ENCODE measurements at regions not wholly inside any gene's neighbourhood (a gene's known extent, or its start where the extent isn't known, plus 50 kb on each side); places are given as distances from the start of the nearest gene placed in this dataset.

- H2AFZ ChIP-seq (ENCODE audit: low read length): no peak overlapping the region
- H4K20me1 ChIP-seq (ENCODE audit: control insufficient read depth, extremely low read depth, insufficient read depth, low read length): no peaks in the 10 kb centered on the region
- no peaks in the 10 kb centered on the region for H3K4me1 ChIP-seq (ENCODE audit: control insufficient read depth, extremely low read depth, insufficient read depth, low read length)
- no peaks in the 10 kb centered on the region for H3K27me3 ChIP-seq (ENCODE audit: control insufficient read depth, insufficient read depth, low read length)
- H3K36me3 ChIP-seq (ENCODE audit: control insufficient read depth, insufficient read depth, low read length): no peaks in the 10 kb centered on the region
- H3K9ac ChIP-seq (ENCODE audit: insufficient read depth, low read length): no peak overlapping the region
- H3K27ac ChIP-seq (ENCODE audit: insufficient read depth, low read length): no peak overlapping the region
- DNase-seq (ENCODE audit: low read depth in 2 of 2): no peak
- H3K79me2 ChIP-seq (ENCODE audit: control insufficient read depth, insufficient read depth, low read length): no peaks in the 10 kb centered on the region
- TF ChIP-seq EZH2 (IDR thresholded peaks at IDR 0.05; ENCODE audit: low read length, missing control alignments) (no peak), CTCF (conservative IDR thresholded peaks at IDR 0.05 in 1 of 2, IDR thresholded peaks at IDR 0.05 in 1 of 2; ENCODE audit: low read depth in 1 of 2, low read length in 2 of 2) (no peak)
- no peak overlapping the region for H3K4me2 ChIP-seq (ENCODE audit: extremely low read depth, insufficient read depth, low read length)
- no peaks in the 10 kb centered on the region for H3K9me3 ChIP-seq (ENCODE audit: control insufficient read depth, insufficient read depth, low read depth, low read length)
- no peak overlapping the region for H3K4me3 ChIP-seq (replicated peaks in 1 of 4; ENCODE audit: control extremely low read depth in 1 of 4, insufficient read depth in 1 of 4, low read depth in 3 of 4, low read length in 4 of 4)
Observed at GRCh38 chr20:52585333-52585732, 386.8 kb upstream of the TSHZ2 start.

GRCh38 chr20:52578559-52578958 is 387.0 kb upstream of the ZFP64 start:
- no peak overlapping the region for H3K27ac ChIP-seq (ENCODE audit: insufficient read depth, low read length)
- no peak overlapping the region for H3K9ac ChIP-seq (ENCODE audit: insufficient read depth, low read length)
- TF ChIP-seq CTCF (conservative IDR thresholded peaks at IDR 0.05 in 1 of 2, IDR thresholded peaks at IDR 0.05 in 1 of 2; ENCODE audit: low read depth in 1 of 2, low read length in 2 of 2) (no peak), EZH2 (IDR thresholded peaks at IDR 0.05; ENCODE audit: low read length, missing control alignments) (no peak)
- H3K27me3 ChIP-seq (ENCODE audit: control insufficient read depth, insufficient read depth, low read length): no peaks in the 10 kb centered on the region
- H3K36me3 ChIP-seq (ENCODE audit: control insufficient read depth, insufficient read depth, low read length): no peaks in the 10 kb centered on the region
- no peaks in the 10 kb centered on the region for H4K20me1 ChIP-seq (ENCODE audit: control insufficient read depth, extremely low read depth, insufficient read depth, low read length)
- H3K4me1 ChIP-seq (ENCODE audit: control insufficient read depth, extremely low read depth, insufficient read depth, low read length): no peaks in the 10 kb centered on the region
- H3K4me2 ChIP-seq (ENCODE audit: extremely low read depth, insufficient read depth, low read length): no peak overlapping the region
- H3K79me2 ChIP-seq (ENCODE audit: control insufficient read depth, insufficient read depth, low read length): no peaks in the 10 kb centered on the region
- H3K4me3 ChIP-seq (replicated peaks in 1 of 4; ENCODE audit: control extremely low read depth in 1 of 4, insufficient read depth in 1 of 4, low read depth in 3 of 4, low read length in 4 of 4): no peak overlapping the region
- no peak overlapping the region for H2AFZ ChIP-seq (ENCODE audit: low read length)
- H3K9me3 ChIP-seq (ENCODE audit: control insufficient read depth, insufficient read depth, low read depth, low read length): no peaks in the 10 kb centered on the region
- no peak for DNase-seq (ENCODE audit: low read depth in 2 of 2)

- H3K9ac ChIP-seq (ENCODE audit: insufficient read depth, low read length): no peak overlapping the region
- H2AFZ ChIP-seq (ENCODE audit: low read length): no peak overlapping the region
- no peaks in the 10 kb centered on the region for H3K9me3 ChIP-seq (ENCODE audit: control insufficient read depth, insufficient read depth, low read depth, low read length)
- no peak for TF ChIP-seq CTCF (conservative IDR thresholded peaks at IDR 0.05 in 1 of 2, IDR thresholded peaks at IDR 0.05 in 1 of 2; ENCODE audit: low read depth in 1 of 2, low read length in 2 of 2)
- TF ChIP-seq EZH2 (IDR thresholded peaks at IDR 0.05; ENCODE audit: low read length, missing control alignments): no peak
- no peak overlapping the region for H3K4me2 ChIP-seq (ENCODE audit: extremely low read depth, insufficient read depth, low read length)
- H3K79me2 ChIP-seq (ENCODE audit: control insufficient read depth, insufficient read depth, low read length): no peaks in the 10 kb centered on the region
- no peak overlapping the region for H3K4me3 ChIP-seq (replicated peaks in 1 of 4; ENCODE audit: control extremely low read depth in 1 of 4, insufficient read depth in 1 of 4, low read depth in 3 of 4, low read length in 4 of 4)
- no peak overlapping the region for H3K27ac ChIP-seq (ENCODE audit: insufficient read depth, low read length)
- no peaks in the 10 kb centered on the region for H3K36me3 ChIP-seq (ENCODE audit: control insufficient read depth, insufficient read depth, low read length)
- H4K20me1 ChIP-seq (ENCODE audit: control insufficient read depth, extremely low read depth, insufficient read depth, low read length): no peaks in the 10 kb centered on the region
- no peaks in the 10 kb centered on the region for H3K4me1 ChIP-seq (ENCODE audit: control insufficient read depth, extremely low read depth, insufficient read depth, low read length)
- no peak for DNase-seq (ENCODE audit: low read depth in 2 of 2)
- H3K27me3 ChIP-seq (ENCODE audit: control insufficient read depth, insufficient read depth, low read length): no peaks in the 10 kb centered on the region
Observed at GRCh38 chr20:52577696-52578095, 386.1 kb upstream of the ZFP64 start.
